NK-92 treated with Interleukin-12 subunit alpha and Interleukin-12 subunit beta, amount 100 ng/mL, for 24 hours (cell line): ENCODE measurements at regions not wholly inside any gene's neighbourhood (a gene's known extent, or its start where the extent isn't known, plus 50 kb on each side); places are given as distances from the start of the nearest gene placed in this dataset.

Experiments
- DNase-seq: peaks from one replicate; lab custom pipeline; 2025; lab: John Stamatoyannopoulos, UW

DNA sequence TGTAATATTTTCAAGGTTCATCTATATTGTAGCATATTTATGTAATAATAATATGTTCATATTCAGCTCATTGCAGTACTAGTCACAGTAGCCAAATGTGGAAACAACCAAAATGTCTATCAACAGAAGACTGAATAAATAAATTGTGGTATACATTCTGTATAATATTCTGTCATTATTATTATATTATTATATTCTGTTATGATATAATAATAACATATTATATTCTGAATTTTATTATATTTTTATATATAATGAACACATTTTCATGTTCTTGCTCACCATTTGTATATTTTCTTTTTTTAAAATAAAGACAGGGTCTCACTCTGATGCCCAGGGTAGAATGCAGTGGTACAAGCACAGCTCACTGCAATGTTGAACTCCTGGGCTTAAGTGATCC is 91.2 kb upstream of the STARD3NL start:
- DNase-seq: no peak

GRCh38 chr7:38102507-38102906 is 75.5 kb upstream of the STARD3NL start:
- no peak for DNase-seq

- DNase-seq: no peak
Measured at GRCh38 chr7:38105874-38106483, 72.1 kb upstream of the STARD3NL start.

GRCh38 chr7:38107486-38107893 is 70.6 kb upstream of the STARD3NL start:
- DNase-seq: peak; percentile 40

- no peak for DNase-seq
Measured at GRCh38 chr7:38112075-38112474, 66.0 kb upstream of the STARD3NL start.

- DNase-seq: no peak
Measured at GRCh38 chr7:38120076-38120475, 58.0 kb upstream of the STARD3NL start.

DNA sequence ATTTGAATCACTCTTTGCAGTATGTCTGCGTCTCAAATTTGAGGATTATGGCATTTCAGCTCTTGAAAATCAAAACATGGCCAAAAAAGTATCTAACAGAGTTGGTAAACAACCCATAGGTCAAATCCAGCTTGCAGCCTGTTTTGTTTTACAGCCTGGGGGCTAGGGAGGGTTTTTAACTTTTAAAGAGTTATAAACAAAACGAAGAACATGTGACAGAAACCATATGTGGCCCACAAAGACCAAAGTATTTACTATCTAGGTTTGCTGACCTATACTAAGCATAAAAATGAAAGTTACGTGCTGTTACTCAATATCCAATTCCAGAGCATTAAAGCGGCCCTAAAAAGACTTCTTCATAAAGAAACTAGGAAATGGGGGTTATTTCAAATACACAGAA is 55.5 kb upstream of the STARD3NL start:
- no peak for DNase-seq

DNA sequence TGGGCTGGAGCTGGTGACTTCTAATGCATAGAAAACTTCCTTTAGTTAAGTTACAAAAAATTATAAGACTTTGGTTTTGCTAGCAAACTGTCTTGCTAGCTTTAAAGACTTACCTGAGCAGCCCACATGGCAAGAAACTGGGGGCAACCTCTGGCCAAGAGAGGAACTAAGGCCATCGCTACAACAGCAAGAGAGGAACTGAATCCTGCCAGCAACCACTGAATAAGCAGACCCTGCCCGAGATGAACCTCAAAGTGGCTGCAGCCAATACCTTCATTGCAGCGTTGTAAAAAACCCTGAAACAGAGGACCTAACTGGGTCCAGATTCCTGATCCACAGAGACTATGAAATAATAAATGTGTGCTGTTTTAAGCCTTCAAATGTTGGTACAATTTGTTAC is 54.6 kb upstream of the STARD3NL start:
- DNase-seq: no peak

GRCh38 chr7:38127216-38128207 is 50.5 kb upstream of the STARD3NL start:
- no peak for DNase-seq
